Stimulated activated CD8-positive, alpha-beta memory T cell treated with anti-CD3 and anti-CD28 coated beads, Interleukin-15, amount 100 ng/mL, for 1 hour (primary cell): ENCODE measurements at regions not wholly inside any gene's neighbourhood (a gene's known extent, or its start where the extent isn't known, plus 50 kb on each side); places are given as distances from the start of the nearest gene placed in this dataset.

ENCODE experiments used
- DNase-seq: peaks from one replicate; pipeline ENCODE4 v3.0.0-alpha.2; 2020; ENCODE audit warnings: low read depth

DNA sequence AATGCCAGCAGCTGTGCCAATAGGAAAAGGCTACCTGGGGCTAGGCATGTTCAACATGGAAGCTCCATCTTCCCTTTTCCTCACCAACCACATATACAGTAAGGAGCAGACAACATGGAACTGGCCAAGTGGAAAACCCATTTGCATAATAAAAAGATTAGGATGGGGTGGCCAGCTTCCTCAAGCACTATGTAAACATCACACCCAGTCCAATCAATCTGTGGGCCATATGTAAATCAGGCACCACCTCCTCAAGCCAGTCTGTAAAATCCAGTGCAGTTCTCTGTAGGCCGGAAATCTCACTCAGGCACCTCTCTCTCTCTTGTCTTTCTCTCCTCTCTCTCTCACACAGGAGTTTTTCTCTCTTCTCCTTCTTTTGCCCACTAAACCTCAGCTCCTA lies 360.2 kb upstream of the GRIA1 start:
- DNase-seq = no peak

DNA sequence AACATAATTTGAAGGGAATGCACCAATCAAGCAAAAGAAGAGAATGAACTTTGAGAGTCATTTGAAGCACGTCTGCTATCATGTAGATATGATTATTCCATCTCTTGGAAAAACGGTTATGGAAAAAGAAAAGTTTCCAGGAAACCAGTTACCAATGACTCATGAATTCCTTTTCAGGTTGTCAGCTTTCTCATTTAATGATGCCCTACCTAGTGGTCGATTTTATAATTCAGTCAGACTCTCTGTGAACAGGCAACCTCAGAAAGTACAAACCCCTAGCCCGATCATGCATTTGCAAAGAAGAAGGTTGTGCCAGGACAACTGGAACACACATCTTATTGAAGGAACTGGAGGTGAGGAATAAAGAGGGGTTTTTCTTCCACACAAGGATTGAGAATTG lies 355.1 kb upstream of the GRIA1 start:
- DNase-seq = no peak

DNA sequence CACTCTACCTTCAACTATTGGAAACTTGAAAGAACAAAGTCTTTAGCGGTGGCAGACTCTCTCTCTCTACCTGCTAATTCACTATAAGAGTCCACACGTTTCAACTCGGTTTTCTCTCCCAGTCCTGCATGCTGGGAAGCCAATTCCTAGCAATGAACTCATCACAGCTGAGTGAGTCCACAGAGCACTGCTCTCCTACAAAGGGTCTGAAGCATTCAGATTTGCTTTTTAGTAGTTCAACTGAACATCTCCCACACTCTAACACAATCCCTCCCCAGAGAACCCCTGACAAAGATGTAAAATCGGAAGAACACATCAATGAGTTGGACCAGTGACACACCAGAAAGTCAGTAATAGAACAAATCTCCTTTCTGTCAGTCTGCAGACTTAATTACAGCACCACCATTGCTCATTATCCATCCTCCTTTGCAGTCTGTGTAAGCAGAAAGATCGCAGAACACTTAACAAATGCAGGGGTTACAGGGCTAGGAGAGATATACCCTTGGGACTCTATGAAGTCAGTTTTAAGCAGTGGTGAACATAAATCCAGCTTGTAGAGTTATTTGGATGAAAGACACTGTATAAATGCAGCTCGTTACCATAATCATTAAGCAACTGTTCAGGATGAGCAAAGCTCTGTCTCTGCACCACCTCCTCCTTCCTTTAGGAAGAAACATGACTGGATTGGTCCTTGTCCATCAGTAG lies 353.4 kb upstream of the GRIA1 start:
- DNase-seq = no peak

DNA sequence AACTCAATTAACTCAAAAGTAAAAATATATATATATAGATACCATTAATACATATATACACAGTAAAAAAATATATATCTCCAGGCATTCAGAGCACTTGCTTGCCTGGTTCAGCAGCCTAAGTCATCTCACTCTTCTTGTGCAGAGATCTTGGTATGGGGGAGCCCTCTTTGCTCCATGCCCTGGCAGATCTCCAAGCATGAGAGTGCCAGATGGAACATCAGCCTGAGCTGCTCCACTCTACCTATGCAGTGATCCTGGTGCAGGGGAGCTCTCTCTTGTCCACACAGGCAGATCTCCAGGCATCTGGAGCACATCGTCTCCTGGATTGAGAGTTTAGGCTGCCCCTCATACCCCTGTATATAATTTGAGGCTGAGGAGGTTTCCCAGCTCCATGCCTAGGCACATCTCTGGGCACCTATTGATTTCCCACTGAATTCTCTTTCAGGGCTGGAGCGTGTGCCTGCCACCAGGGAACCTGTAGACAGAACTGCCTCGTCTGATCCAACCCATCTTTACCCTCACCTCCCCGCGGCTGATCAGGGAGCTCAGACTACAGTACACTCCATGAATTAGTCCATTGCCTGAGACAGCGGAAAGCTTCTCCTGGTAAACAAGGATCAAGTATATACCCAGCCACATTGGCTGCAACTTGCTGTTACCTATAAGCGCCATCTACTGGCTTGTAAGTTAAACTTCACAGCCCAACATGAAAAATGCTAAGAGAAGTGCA lies 342.4 kb upstream of the GRIA1 start:
- DNase-seq = no peak

DNA sequence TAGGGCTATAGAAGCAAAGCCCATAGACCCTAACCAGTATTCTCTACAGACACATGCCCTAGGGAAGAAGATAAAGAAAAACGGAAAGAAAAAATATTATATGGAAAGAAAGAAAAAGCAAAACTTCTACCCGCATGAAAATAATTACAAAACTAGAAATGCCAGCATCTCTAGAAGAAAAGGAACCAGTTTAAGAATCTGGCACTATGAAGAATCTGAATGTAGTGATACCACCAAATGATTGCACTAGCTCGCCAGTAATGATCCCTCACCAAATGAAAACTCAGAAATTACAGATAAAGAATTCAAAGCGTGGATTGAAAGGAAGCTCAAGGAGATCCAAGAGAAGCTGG lies 341.9 kb upstream of the GRIA1 start:
- DNase-seq = no peak

DNA sequence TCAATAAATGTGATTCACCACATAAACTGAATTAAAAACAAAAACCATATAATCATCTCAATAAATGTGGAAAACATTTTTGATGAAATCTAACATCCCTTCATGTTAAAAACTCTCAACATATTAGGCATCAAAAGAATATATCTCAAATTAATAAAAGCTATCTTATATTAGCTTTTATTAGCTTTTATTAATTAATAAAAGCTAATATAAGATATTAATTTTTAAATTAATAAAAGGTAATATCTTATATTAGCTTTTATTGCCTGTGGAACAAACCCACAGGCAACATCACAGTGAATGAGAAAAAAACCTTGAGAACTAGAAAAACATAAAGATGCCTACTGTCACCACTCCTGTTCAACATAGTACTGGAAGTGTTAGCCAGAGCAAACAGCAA lies 338.9 kb upstream of the GRIA1 start:
- DNase-seq = no peak

DNA sequence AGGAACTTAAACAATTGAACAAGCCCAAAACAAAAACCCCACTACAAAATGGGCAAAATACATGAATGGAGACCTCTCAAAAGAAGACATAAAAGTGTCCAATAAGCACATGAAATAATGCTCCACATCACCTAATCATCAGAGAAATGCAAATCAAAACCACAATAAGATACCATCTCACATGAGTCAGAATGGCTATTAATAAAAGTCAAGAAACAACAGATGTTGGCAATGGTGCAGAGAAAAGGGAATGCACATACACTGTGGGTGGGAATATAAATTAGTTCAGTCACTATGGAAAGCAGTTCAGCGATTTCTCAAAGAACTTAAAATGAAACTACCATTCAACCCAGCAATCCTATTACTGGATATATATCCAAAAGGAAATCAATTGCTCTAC lies 337.4 kb upstream of the GRIA1 start:
- no peak for DNase-seq

DNA sequence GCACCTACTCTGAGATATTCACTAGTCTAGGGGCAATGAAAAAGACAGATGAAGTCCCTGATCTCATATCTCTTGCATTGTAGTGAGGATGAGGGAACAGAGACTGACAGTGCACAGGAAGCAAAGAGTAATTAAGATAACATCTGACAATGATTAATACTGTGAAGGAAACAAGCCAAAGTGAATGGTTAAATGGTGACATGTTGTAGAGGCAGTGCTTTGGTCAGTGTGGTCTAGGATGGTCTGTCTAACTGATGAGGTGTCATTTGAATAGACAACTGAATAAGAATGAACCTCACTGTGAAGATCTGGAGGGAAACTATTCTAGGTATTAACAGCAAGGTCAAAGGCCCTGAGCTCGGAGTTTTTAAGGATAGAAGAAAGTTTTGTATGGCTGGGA lies 333.3 kb upstream of the GRIA1 start:
- DNase-seq = no peak

DNA sequence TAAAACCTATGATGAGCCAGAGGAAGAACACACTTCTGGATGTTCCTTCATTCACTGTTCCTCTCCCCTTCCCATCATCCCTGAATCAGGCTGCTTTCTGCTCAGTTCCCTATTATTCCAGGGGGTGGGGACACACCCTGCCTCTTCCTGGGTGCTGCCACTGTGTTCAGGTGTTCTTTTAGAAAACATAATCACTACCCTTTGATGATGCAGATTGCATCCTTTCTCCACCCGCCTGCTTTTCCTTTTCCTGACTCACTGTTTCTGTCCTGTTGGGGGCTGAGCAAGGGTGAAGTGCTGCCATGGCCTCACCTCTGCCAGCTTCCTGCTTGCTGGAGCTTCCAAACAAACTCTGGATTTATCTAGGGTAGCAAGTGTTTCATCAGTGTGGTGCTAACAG lies 331.9 kb upstream of the GRIA1 start:
- DNase-seq = no peak

DNA sequence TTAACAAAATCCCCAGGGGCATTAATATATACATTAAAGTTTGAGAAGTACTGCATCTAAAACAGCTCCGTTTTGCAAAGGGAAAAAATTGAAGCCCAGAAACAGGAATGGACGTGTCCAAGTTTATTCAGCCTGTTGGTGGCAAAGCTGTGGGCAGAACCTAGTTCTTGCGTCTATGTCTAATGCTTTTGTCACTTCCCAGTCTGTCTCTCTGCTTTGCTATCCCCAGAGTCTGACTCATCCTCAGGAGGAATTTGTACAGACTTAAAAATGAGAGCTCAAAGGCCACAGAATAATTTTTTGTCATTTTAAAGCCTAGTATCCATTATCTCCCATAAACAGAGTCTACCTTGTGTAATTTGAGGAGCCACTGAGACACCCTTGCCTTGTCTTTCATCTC lies 330.9 kb upstream of the GRIA1 start:
- no peak for DNase-seq

DNA sequence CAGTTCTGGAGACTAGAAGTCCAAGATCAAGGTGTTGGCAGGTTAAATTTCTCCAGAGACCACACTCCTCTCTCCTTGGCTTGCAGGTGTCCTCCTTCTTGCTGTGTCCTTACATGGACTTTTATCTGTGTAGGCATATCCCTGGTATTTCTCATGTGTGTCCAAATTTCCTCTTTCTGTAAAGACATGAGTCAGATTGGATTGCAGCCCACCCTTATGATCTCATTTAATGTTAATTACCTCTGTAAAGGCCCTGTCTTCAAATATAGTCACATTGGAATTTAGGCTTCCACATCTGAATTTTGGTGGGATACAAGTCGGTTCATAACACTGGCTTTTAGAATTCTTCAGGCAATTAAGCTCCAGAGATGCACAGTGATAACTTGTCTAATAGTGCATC lies 322.2 kb upstream of the GRIA1 start:
- DNase-seq = no peak

DNA sequence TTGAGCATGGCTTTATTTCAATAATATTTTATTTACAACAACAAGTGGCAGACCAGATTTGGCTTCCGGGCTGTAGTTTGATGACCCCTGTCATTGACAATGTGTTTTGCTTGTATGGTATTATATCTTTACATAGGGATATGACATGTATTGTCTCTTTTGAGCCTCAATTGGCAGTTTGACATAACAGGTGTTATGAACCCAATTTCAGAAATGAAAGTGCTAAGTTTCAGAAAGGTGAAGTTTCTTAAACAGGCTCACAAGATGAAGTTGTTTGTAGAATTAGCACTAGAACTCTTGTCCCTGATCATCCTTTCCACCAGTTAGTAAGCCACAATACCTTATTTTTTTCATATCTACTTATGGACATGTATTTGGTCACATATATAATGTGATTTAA lies 303.0 kb upstream of the GRIA1 start:
- DNase-seq = no peak

DNA sequence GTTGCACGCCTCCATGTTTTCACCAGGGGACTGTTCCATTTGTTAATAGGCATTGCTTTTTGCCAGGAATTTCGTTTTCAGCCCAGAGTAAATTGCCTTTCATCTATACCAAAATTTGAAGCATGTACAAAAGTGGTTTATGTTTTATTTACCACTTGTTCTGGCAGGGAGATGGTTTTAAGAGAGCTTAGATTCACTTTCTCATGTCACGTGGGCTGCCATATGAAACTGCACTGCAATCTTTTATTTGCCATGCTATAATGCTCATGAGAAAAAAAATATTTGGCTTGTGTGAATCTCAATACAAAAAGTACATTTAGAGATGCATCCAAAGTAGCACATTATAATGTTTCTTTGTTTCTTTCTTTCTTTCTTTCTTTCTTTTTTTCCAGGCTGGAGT lies 284.1 kb upstream of the GRIA1 start:
- DNase-seq = no peak

DNA sequence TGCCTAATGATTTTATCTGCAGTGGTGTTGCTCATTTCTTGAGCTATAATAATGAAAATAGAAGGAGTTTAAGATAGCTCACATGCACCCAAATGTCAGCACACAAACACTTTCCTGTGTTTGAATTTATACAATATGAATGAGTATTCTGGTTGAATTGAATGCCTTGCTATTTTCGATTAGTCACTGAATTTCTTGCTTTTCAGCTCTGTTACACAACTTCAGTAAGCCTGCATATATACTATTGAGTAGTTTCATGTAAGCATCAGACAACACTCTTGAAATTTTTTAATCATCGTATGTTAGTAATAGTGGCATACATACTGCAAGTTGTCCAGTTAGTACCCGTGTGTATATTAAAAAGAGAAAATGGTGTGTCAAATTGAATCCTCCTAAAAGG lies 281.5 kb upstream of the GRIA1 start:
- no peak for DNase-seq

DNA sequence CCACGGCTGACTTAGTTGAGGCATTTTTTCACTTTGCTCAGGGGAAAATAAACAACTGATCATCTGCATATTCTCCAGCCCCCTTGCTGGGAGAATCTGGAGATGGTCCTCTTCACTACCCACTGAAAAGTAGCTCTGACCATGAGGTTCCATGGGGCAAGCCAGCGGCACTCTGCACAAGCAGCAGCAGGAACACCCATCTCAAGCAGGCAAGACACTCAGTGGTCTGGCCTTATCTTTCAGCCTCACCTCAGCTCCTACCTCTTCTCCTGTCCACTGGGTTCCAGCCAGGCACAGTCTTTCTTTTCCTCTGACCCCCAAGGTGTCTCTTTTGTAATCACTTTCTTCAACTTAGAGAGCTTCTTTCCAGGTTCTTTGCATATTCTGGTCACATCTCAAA lies 280.8 kb upstream of the GRIA1 start:
- no peak for DNase-seq

DNA sequence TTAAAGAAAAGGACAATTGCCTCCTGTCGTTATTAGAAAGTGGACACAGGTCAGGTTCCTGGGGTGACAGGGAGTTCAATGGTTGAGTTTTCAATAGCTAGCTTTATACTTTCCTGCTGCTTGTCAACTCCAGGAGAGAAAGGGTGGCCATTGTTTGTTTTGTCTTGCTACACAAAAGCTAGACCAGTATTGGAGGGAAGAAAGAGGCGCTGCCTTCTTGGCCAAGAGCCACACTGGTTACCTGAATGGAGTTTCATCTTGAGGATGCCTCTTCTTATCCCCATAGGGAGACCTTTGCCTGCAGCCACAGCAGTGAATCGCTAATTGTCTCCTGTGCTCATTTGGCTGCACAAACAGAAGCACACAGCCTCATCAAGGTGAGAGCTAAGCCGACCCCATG lies 279.4 kb upstream of the GRIA1 start:
- no peak for DNase-seq

DNA sequence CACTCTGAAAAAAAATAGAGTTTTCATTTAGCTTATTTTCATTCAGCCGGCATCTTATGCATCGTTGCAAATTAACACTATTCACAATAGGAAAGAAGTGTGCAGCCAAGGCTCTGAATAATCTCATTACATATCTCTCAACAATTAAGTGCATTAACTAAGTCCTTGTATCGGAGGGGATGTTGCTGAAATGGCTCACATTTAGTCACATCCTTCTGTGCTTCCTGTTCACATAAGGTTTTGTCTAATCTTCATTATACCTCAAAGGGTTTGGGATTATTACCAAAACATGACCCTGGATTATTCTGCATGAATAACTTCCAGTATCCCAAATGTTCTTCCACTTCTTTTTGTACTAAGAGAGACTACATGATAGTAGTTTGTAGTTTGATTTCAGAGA lies 278.0 kb upstream of the GRIA1 start:
- DNase-seq = no peak

DNA sequence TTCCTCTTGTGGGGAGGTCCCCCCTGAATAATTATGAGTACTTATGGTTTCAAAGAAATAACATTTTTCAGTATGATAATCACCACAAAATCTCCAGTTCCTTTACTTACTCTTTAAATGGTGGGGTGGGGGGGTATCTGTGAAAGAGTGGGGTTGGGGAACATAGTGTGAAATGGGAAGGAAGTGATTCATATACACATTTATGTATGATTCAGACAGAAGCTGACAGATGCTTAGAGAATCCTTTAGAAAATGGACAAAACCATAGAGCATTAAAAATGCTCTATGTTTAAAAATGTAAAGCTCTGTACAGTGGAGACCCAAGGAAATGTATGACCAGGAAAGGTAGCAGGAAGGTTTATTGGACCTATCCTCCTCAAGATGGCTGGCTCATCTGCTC lies 267.5 kb upstream of the GRIA1 start:
- DNase-seq = no peak

DNA sequence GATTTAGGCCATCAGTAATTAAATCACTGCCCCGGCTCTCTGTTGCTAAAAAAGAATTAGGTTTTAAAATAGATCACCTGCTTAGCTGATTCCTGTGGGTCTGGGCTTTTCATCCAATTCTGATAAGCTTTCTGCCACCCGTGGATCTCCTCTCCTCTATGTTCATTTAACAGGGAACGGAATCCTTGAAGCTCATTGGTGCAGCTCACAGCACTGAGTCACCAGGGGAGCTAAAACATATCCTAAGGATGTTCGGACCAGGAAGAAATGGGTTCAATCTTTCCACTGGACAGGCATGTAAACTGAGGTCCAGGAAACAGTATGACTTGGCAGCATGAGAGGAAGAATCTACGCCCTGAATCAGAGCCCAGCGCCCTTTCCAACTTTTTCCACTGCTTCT lies 267.1 kb upstream of the GRIA1 start:
- DNase-seq = no peak

DNA sequence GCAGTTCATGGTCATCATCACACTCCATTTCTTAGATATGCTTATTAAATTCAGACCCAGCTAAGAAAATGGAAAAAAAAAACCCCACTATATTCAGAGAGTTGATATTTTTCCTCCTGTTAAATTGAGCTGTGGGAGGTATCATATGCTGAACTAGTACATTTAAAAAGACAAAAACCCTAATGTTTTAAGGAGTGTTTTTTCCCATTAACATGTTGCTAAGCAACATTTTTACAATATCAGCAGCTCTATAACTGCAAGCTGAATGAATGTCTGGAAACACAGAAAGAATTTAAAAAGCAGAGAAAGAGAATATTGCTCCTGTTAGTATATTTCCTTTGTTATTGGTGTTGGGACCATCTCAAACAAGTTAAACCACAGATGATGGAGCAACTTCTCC lies 265.8 kb upstream of the GRIA1 start:
- no peak for DNase-seq

DNA sequence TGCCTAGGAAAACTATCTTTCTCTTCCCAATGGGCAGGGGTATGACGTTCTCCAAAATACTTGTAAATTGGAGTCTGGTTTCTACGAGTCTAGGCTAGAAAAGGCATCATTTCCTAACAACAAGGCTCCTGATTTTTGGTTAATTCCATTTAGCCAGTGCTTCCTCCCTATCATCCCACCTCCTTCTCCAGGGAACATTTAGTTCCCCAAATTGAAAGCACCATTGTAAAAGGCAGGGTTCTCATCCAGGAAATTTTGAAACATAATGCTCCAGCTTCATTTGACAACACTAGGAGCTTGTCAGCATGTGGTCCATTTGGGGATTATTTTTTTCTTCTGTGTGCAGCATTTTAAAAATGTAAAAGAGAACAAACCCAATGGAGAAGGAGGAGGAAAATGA lies 256.5 kb upstream of the GRIA1 start:
- DNase-seq = no peak

DNA sequence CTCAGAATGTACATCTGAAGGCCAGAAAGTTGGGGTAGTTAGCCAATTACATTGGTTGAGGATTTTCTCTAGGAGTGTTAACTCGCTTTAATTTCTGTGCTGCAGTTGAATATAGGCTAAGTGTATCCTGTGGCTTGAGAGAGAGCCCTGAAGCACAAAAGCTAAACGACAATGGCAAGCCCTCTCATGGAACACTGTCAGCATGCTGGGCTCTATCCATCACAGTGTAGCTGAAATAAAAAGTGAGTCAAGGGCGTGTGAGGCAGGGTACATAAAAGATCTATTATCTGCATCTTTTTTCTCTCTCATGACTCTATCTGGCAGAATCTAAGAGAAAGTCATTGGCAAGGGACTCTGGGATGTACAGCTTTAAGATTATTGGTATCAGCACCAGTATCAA lies 254.2 kb upstream of the GRIA1 start:
- DNase-seq = no peak

DNA sequence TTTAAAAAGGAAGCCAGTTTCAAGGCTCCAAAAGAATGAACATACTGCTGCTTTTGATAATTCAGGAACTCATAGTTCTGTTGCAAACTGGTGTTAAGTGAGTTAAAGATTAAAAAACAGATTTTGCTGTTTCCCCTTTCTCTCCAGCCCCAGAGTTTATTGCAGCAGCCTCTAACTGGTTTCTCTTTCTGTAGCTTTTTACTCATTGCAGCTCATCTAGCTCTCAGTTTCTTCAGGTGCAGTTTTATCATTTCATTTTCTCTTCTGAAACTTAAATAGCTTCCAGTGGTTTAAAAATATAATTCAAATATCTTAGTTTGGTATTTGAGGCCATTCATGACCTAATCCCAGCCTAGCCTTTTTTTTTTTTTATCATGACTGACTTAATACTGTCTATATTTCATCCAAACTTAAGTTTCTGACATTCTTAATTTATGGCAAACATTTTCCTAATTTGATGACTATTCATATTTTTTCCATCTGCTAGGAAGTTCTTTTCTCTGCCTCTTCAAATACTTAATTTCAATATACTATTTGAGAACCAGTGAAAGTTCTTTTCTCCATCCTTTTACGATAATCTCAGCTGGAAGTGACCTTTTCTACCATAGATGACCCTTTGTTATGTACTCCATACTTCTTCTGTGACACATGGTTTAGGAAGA lies 252.7 kb upstream of the GRIA1 start:
- no peak for DNase-seq

DNA sequence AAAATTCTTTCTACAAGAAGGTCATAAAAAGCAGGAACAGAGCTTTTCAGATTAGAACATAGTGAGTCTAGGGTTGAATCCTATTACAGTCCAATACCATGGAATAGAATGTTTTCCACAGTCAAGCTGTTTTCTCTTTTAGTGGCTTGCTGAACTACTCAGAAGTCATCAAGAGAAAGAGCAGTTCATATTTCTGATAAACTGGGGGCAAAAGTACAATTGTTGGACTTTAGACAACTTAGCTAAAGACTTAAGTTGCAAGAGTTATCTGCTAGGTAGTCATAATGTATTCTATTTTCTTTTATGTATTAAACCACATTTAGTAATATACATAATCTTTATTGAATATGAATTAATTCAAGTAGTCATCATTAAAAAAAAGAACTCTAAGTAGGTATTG lies 233.1 kb upstream of the GRIA1 start:
- DNase-seq = no peak
